HG03280 (cell line): ENCODE measurements at regions not wholly inside any gene's neighbourhood (a gene's known extent, or its start where the extent isn't known, plus 50 kb on each side); places are given as distances from the start of the nearest gene placed in this dataset.

Source experiments
- ATAC-seq: cut with Tn5 transposase; IDR thresholded peaks from one replicate; pipeline ENCODE4 v1.9.1; 2021; ENCODE audit warnings: mild to moderate bottlenecking, moderate library complexity; ENCODE audit not compliant: unreplicated experiment

DNA sequence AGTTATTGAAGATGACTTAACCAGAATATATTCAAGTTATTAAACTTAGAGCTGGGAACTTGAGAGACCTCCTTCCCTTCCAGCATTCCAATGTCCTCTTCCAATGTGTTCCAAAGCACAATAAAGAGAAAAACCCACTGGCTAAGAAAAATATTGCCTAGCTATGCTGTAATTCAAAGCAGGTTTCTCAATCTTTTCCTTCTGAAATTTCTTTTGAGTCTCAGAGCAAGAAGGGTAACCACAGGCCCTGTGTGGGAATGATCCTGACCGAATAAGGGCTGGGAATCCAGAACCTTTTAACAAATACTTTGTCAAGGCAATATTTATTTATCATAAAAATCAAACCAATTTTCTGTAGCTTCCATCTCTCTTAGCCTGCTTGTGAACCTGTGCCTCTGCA lies 150.7 kb upstream of the SFRP2 start:
- ATAC-seq: no peak

DNA sequence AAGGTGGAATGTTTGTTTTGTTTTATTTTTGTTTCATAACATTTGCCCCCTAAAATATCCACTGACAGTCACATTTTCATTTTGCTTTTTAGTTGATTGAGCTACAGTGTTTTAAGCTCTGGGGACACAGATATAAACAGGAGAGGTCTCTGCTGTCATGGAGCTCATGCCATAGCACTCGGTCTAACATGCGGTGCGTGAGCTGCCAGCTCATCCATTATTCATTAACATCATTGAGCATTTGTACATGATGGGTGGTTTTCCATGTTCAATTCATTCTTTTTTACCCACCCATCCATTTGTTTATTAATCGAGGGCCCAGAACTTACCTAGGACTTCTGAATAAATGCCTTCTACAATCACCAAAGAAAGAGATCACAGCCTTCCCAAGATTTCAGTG lies 150.1 kb upstream of the SFRP2 start:
- ATAC-seq: no peak

DNA sequence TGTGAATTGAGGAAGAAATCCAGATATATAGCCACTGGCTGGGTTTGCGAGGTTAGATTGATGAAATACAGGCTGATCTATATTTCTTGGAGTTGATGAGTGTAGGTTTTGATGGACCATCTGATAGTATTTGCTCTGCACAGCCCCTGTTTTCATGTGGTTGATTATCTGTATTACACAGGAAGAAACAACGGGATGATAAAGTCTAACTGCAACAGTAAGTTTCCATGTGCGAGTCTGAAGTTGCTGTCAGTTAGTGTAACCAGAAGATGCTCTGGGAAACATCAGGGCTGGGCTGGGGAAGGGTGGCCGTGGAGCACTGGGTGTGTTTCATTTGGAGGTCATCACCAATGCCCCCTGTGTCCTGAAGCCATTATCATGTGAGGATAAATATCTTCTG lies 148.4 kb upstream of the SFRP2 start:
- no peak for ATAC-seq

DNA sequence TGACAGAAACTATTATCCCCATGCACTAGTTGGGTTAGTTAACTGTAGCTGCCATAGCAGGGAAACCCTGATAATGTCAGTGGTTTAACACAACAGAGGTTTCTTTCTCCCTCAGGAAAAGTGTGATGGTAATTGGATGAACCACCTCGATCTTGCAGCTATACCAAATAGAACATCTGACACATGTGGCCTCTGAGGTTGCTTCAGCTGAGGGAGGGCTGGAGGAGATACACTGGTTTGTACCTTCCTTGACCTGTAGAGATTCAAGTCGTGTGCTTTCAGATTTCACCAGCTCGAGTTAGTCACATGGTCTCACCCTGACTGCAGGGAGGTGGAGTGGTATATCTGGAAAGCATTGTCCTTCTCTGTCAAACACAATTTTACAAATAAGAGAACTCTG lies 147.2 kb upstream of the SFRP2 start:
- no peak for ATAC-seq

DNA sequence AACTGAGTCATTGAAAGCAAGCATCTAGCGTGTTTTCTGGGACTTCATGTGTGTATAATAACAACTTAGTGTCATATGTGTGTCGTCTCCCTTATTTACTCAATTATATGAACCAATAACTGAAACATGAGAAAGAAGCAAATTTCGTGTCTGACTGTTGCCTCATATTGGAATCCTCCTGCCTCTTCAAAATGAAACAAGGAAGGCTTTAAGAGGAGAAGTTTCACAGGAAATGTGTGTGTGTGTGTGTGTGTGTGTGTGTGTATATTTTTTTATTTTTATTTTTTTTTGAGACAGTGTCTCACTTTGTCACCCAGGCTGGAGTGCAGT lies 145.8 kb upstream of the SFRP2 start:
- no peak for ATAC-seq

DNA sequence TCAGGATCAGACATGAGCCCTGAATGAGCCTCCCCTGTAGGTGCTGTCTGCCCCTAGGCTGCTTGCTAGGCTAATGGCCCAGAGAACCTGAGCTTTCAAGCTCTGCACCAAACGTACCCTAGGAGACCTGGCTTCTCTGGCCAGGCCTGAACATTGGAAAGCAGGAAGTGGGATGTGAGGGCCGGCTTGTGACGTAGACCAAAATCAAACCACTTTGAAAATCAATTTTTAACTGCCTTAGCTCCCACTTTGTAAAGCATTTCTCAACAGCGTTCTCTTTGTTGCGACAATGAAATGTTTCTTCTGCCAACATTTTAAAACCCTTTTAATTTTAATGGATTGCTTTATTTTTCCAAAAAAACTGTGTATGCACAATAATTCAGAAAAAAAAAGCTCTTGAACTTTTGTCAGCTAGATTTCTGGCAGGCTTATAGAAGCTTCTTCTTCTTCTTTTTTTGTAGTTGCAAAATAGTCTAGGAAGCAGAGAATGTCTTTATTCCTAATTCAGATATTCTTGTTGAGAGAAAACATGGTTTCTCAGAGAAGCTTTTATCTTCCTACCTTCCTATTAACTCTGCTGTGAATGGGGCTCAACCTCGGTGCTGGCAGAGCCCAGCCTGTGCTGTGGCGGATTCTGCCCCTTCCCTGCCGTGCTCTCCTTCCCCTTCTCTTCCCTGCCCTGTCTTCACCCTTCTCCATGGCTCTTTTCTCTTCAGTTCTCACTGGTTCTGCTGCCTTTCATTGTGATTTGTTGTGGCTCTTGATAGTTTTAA lies 145.2 kb upstream of the SFRP2 start:
- ATAC-seq: no peak

DNA sequence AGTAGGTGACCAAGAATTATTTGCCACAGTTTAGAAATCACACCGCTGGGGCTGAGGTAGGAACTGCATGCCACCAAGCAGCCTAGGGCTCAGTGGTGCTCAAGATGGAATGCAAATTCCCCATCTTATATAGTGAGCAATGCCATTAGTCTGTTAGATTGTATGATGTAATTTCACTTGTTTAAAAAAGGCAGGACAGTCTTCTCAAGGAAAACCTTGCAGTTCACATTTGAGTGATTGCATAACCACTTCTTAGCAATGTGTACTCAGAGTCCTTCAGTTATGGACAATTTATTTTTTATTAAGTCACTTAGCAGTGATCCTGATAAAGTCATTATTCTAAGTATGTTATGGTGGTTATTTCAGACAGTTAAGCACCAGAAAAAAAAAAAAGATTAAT lies 142.9 kb upstream of the SFRP2 start:
- no peak for ATAC-seq

- no peak for ATAC-seq
Observed at GRCh38 chr4:153929675-153930074, 140.8 kb upstream of the SFRP2 start.

- no peak for ATAC-seq
Observed at GRCh38 chr4:153927451-153927850, 138.6 kb upstream of the SFRP2 start.

DNA sequence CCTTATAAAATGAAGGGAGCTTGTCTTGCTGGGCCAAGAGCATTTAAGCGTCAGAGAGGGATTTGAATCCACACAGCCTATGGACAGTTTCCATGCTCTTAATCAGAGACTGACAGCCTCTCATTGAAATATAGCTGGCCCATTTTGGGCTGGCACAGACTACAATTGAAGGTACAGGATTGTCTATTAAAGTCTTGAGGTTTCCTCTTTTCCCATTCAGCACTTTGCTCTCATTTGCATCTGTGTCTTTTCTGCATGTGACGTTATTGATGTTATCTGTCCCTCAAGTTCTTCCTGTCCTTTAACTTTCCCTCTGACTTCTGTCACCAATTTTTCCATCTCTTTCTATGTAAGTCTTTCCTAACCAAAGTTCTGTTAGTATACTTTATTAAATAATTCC lies 133.3 kb upstream of the SFRP2 start:
- no peak for ATAC-seq

- ATAC-seq: no peak
Observed at GRCh38 chr4:153919667-153920066, 130.8 kb upstream of the SFRP2 start.

- peak; percentile 97 for ATAC-seq
Observed at GRCh38 chr4:153916273-153916755, 127.4 kb upstream of the SFRP2 start.

DNA sequence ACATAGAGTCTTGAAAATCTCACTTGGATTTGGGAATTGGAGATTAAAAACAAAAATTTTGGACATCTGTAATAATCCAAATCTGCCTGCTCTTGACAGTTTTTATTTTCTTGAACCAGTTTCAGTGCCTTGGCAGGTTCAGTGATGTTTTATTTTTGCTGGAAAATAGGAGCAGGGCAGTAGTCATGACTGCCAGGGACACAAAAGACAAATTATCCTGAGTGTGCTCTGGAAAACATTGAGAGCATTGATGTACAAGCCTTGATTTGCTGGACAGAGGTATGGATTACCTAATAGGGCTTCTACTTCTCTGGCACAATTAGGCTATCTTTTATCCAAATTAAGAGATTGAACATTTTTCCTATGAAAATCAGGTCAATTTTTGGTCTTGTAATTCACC lies 123.4 kb upstream of the SFRP2 start:
- no peak for ATAC-seq

- ATAC-seq: no peak
Observed at GRCh38 chr4:153909672-153910071, 120.8 kb upstream of the SFRP2 start.

- no peak for ATAC-seq
Observed at GRCh38 chr4:153906231-153906630, 117.3 kb upstream of the SFRP2 start.

DNA sequence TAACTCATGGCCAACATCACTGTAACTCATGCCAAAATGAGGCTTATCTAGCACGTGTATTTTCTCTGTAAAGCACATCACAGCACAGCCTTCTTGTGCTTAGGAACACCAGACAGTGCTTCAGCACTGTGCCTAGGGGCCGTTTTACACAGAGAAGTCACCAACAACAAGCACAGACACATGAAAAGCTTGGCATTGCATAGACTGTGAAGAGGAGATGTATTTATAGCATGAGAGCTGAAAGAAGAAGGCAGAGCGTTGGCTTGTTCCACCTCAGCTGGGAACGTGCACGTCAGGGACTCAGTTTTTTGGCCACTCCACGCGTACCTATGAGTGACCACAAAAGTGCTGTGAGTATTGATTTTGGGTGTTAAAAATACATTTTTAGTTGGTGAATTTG lies 116.3 kb upstream of the SFRP2 start:
- ATAC-seq: no peak

GRCh38 chr4:153904011-153904410 lies 115.1 kb upstream of the SFRP2 start:
- no peak for ATAC-seq

GRCh38 chr4:153901220-153901619 lies 112.3 kb upstream of the SFRP2 start:
- ATAC-seq: no peak

DNA sequence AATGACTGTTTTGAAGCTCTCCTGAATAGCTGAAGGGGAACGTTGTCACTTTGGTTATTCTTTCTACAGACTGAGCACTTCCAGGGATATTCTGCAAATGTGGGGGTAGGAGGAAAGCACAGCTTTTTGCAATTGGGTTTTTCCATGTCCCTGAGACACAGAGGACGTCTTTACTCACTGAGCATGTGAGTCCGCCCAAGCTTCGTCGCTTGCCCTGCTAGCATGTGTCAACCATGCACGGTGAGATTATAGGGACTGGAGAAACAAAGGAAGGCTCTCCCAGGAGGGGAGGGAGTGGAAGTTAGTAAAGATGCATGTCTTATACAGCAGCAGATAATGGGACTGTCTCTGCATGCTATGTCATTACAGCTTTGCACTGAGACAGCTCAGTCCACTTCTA lies 111.5 kb upstream of the SFRP2 start:
- no peak for ATAC-seq

- ATAC-seq: no peak
Observed at GRCh38 chr4:153890761-153891160, 101.9 kb upstream of the SFRP2 start.

GRCh38 chr4:153887217-153887616 lies 98.3 kb upstream of the SFRP2 start:
- ATAC-seq: no peak

DNA sequence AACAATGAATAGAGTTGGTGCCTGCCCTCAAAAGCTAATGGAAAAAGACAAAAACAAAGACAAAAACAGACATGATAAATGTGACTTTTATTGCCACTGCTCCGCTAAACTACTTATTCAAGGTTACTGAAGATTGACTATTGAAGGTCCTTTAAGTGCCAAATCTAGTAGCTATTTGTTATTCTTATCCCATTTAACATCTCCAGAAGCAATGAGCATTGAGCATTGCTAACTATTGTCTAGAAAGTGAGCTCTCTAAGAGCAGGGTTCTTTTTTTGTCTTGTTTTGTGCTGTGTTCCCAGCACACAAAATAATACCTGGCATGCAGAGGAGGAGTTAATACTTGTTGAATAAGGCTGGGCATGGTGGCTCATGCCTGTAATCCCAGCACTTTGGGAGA lies 95.4 kb upstream of the SFRP2 start:
- no peak for ATAC-seq

GRCh38 chr4:153880983-153881382 lies 92.1 kb upstream of the SFRP2 start:
- ATAC-seq: no peak
